SK-N-SH (cell line): ENCODE measurements at regions not wholly inside any gene's neighbourhood (a gene's known extent, or its start where the extent isn't known, plus 50 kb on each side); places are given as distances from the start of the nearest gene placed in this dataset.

ENCODE experiments used
- CTCF ChIA-PET: fragments of 300-600, 350-600 bp; formaldehyde crosslinking; extraction: SDS; loops from one replicate; lab custom pipeline; 2021; lab: Yijun Ruan, JAX
- POLR2A ChIA-PET: fragments of 350-600 bp; sonication (Branson Sonifier 250); formaldehyde crosslinking; extraction: SDS; loops from one replicate; lab custom pipeline; 2020; ENCODE audit warnings: antibody characterized with exemption, inconsistent platforms; lab: Yijun Ruan, JAX
- DNase-seq: peaks from one replicate; pipeline ENCODE4 v3.0.0; 2012
- H2AFZ ChIP-seq: fragments of 200-600 bp; sonication (generic); 2 replicates; pipeline ENCODE4 v1.8.1; 2016; ENCODE audit warnings: antibody characterized with exemption, mild to moderate bottlenecking, low read depth
- H3F3A ChIP-seq: fragments of 200-600 bp; sonication (generic); replicated peaks from 2 replicates; pipeline ENCODE3; 2016; ENCODE audit warnings: antibody characterized with exemption, mild to moderate bottlenecking; ENCODE audit not compliant: insufficient read depth
- H3K27ac ChIP-seq, 2 experiments: fragments of 200-500 bp in 1 of 2; fragments of 200-600 bp in 1 of 2; sonication (Bioruptor generic) in 1 of 2; sonication (generic), shearing (Covaris generic) in 1 of 2; 2 replicates each; pipeline versions ENCODE4 v1.5.1 to v1.6.1; 2014 to 2016; ENCODE audit warnings: low read depth in 2 of 2, inconsistent platforms in 1 of 2, low read length in 1 of 2, mild to moderate bottlenecking in 1 of 2, mixed read lengths in 1 of 2
- H3K27me3 ChIP-seq: fragments of 200-600 bp; sonication (generic), shearing (Covaris generic); 2 replicates; pipeline ENCODE4 v1.6.1; 2016; ENCODE audit warnings: mixed run types; ENCODE audit not compliant: insufficient read depth
- H3K36me3 ChIP-seq, 2 experiments: fragments of 200-500 bp in 1 of 2; fragments of 200-600 bp in 1 of 2; sonication (Bioruptor generic) in 1 of 2; sonication (generic) in 1 of 2; replicated peaks in 1 of 2; 2 replicates each; pipeline versions ENCODE3 to v1.5.1; 2014 to 2016; ENCODE audit warnings: low read length in 1 of 2, mild to moderate bottlenecking in 1 of 2; ENCODE audit not compliant: insufficient read depth in 2 of 2, control insufficient read depth in 1 of 2
- H3K4me1 ChIP-seq, 2 experiments: fragments of 200-500 bp in 1 of 2; fragments of 200-600 bp in 1 of 2; sonication (Bioruptor generic) in 1 of 2; sonication (generic), shearing (Covaris generic) in 1 of 2; 2 replicates each; pipeline versions ENCODE4 v1.5.1 to v1.6.1; 2014 to 2016; ENCODE audit warnings: low read depth in 1 of 2, low read length in 1 of 2, mixed run types in 1 of 2; ENCODE audit not compliant: insufficient read depth in 2 of 2, control insufficient read depth in 1 of 2
- H3K4me2 ChIP-seq: fragments of 200-600 bp; sonication (generic), shearing (Covaris generic); 2 replicates; pipeline ENCODE4 v1.6.1; 2017; ENCODE audit warnings: mixed run types
- H3K4me3 ChIP-seq, 2 experiments: fragments of 200-500 bp in 1 of 2; fragments of 200-600 bp in 1 of 2; sonication (Bioruptor generic) in 1 of 2; sonication (generic), shearing (Covaris generic) in 1 of 2; 2 replicates each; pipeline versions ENCODE4 v1.5.1 to v1.8.1; 2014 to 2016; ENCODE audit warnings: low read depth in 2 of 2, inconsistent platforms in 1 of 2, low read length in 1 of 2, mild to moderate bottlenecking in 1 of 2, mixed read lengths in 1 of 2, moderate library complexity in 1 of 2
- H3K79me2 ChIP-seq: fragments of 200-600 bp; sonication (generic); 2 replicates; pipeline ENCODE4 v1.8.1; 2017; ENCODE audit warnings: mild to moderate bottlenecking; ENCODE audit not compliant: insufficient read depth
- H3K9ac ChIP-seq: fragments of 200-600 bp; sonication (generic); 2 replicates; pipeline ENCODE4 v1.6.1; 2017; ENCODE audit warnings: mixed run types
- H3K9me2 ChIP-seq: fragments of 200-600 bp; sonication (generic); 2 replicates; pipeline ENCODE4 v1.6.1; 2017; ENCODE audit warnings: mixed run types
- H3K9me3 ChIP-seq: fragments of 200-600 bp; sonication (generic); 2 replicates; pipeline ENCODE4 v1.6.1; 2017; ENCODE audit warnings: mixed run types, mild to moderate bottlenecking, moderate library complexity
- H4K20me1 ChIP-seq: fragments of 200-600 bp; sonication (generic); 2 replicates; pipeline ENCODE4 v1.6.1; 2017; ENCODE audit warnings: mild to moderate bottlenecking, mixed run types; ENCODE audit not compliant: insufficient read depth
- ELF1 ChIP-seq: IDR thresholded peaks from 2 replicates; pipeline ENCODE4 v1.4.0; 2012
- EP300 ChIP-seq, 2 experiments: IDR thresholded peaks; 2 replicates each; pipeline versions ENCODE4 v1.4.0 to v1.6.1; 2012; ENCODE audit warnings: borderline replicate concordance in 1 of 2, low read depth in 1 of 2, low read length in 1 of 2
- FOSL2 ChIP-seq: IDR thresholded peaks from 2 replicates; pipeline ENCODE4 v1.4.0; 2012; ENCODE audit warnings: low read depth, mild to moderate bottlenecking, moderate library complexity, borderline replicate concordance
- FOXM1 ChIP-seq: IDR thresholded peaks from 2 replicates; pipeline ENCODE4 v1.4.0; 2012; ENCODE audit warnings: low read depth, mild to moderate bottlenecking
- GABPA ChIP-seq: IDR thresholded peaks from 2 replicates; pipeline ENCODE4 v1.4.0; 2012; ENCODE audit warnings: low read depth, mild to moderate bottlenecking
- GATA2 ChIP-seq: sonication (generic); formaldehyde crosslinking; IDR thresholded peaks from 2 replicates; pipeline ENCODE4 v1.5.0; 2020; ENCODE audit warnings: mild to moderate bottlenecking, missing genetic modification reagents
- IRF3 ChIP-seq: fragments of 150-350 bp; IDR thresholded peaks from 2 replicates; pipeline ENCODE4 v1.6.1; 2016; ENCODE audit warnings: mild to moderate bottlenecking, low read depth, low read length
- NFIC ChIP-seq: IDR thresholded peaks from 2 replicates; pipeline ENCODE4 v1.4.0; 2012; ENCODE audit warnings: borderline replicate concordance
- NRF1 ChIP-seq: IDR thresholded peaks from 2 replicates; pipeline ENCODE4 v1.6.1; 2012; ENCODE audit warnings: low read depth, mild to moderate bottlenecking, low read length
- POLR2AphosphoS5 ChIP-seq: IDR thresholded peaks from 2 replicates; pipeline ENCODE4 v1.6.1; 2012; ENCODE audit warnings: low read depth, low read length
- RAD21 ChIP-seq: IDR thresholded peaks from 2 replicates; pipeline ENCODE4 v1.6.1; 2012; ENCODE audit warnings: mild to moderate bottlenecking, low read length
- RFX5 ChIP-seq: IDR thresholded peaks from 2 replicates; pipeline ENCODE4 v1.6.1; 2012; ENCODE audit warnings: mild to moderate bottlenecking, improper control_type of control experiment, low read length
- SIN3A ChIP-seq: IDR thresholded peaks from 2 replicates; pipeline ENCODE4 v1.6.1; 2012; ENCODE audit warnings: low read depth, mild to moderate bottlenecking, low read length, moderate library complexity, borderline replicate concordance
- TAF1 ChIP-seq: IDR thresholded peaks from 2 replicates; pipeline ENCODE4 v1.6.1; 2012; ENCODE audit warnings: low read depth, mild to moderate bottlenecking, low read length, moderate library complexity, borderline replicate concordance
- TCF12 ChIP-seq: IDR thresholded peaks from 2 replicates; pipeline ENCODE4 v1.4.0; 2012
- TEAD4 ChIP-seq: IDR thresholded peaks from 2 replicates; pipeline ENCODE4 v1.4.0; 2012; ENCODE audit warnings: mild to moderate bottlenecking, borderline replicate concordance; ENCODE audit not compliant: insufficient read depth
- USF1 ChIP-seq: IDR thresholded peaks from 2 replicates; pipeline ENCODE4 v1.4.0; 2012; ENCODE audit warnings: low read depth, borderline replicate concordance
- USF2 ChIP-seq: fragments of 150-350 bp; IDR thresholded peaks from 2 replicates; pipeline ENCODE4 v1.6.1; 2017; ENCODE audit warnings: antibody characterized with exemption, low read length, low read depth, borderline replicate concordance
- WGBS: methylation state at CpG from one replicate; pipeline ENCODE4 v1.1.6; 2017; ENCODE audit warnings: low lambda C conversion rate; 5-methylcytosine and 5-hydroxymethylcytosine counted together
- TF ChIP-seq, protein P1 (sequence below): fragments of 200-600 bp; sonication (generic); IDR thresholded peaks from 2 replicates; pipeline ENCODE4 v1.6.1; 2017; ENCODE audit warnings: antibody characterized with exemption, mild to moderate bottlenecking, moderate library complexity

DNA sequence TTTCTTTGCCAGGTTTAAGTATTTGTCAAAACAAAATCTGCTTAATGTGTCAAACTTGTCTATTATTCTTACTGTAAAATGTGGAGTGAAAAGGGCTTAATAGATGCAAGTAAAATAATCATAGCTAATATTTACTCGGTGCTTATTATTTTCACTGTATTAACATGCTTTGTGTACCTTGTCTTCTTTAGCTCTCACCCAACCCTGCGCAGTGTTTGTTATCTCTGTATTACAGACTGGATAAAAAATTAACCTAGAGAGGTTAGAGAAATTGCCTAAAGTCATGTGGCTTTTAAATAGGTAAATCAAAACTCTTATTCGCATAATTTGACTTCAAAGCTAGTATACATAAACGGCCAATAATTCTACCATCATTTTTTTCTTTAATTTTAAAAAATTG, 1864.8 kb downstream of the MAT2B start:
- Histone ChIP-seq H3K4me3 (no peak overlapping the region), H4K20me1 (no peaks in the 10 kb centered on the region), H3K9me3 (no peaks in the 10 kb centered on the region), H3K79me2 (no peaks in the 10 kb centered on the region), H3K27me3 (no peaks in the 10 kb centered on the region)
- 66% methylated on average over 4 of the region's 4 CpGs for WGBS
- no peak for TF ChIP-seq POLR2AphosphoS5
- TF ChIP-seq FOSL2, result no peak
- TF ChIP-seq NRF1, result no peak
- no peak for TF ChIP-seq NFIC
- no peak for TF ChIP-seq TEAD4
- no peak for TF ChIP-seq TAF1
- TF ChIP-seq USF2, result no peak
- TF ChIP-seq, protein P1, sequence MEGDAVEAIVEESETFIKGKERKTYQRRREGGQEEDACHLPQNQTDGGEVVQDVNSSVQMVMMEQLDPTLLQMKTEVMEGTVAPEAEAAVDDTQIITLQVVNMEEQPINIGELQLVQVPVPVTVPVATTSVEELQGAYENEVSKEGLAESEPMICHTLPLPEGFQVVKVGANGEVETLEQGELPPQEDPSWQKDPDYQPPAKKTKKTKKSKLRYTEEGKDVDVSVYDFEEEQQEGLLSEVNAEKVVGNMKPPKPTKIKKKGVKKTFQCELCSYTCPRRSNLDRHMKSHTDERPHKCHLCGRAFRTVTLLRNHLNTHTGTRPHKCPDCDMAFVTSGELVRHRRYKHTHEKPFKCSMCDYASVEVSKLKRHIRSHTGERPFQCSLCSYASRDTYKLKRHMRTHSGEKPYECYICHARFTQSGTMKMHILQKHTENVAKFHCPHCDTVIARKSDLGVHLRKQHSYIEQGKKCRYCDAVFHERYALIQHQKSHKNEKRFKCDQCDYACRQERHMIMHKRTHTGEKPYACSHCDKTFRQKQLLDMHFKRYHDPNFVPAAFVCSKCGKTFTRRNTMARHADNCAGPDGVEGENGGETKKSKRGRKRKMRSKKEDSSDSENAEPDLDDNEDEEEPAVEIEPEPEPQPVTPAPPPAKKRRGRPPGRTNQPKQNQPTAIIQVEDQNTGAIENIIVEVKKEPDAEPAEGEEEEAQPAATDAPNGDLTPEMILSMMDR, result no peak
- no peak for TF ChIP-seq RAD21
- no peak for TF ChIP-seq TCF12
- no peak for TF ChIP-seq RFX5
- no peak for TF ChIP-seq SIN3A
- no peak for TF ChIP-seq IRF3
- TF ChIP-seq USF1, result no peak
- no peak for TF ChIP-seq EP300 (IDR thresholded peaks at IDR 0.05; ENCODE audit: borderline replicate concordance in 1 of 2, low read depth in 1 of 2, low read length in 1 of 2)
- no peak for TF ChIP-seq GATA2
- TF ChIP-seq FOXM1, result no peak
- no peak for TF ChIP-seq GABPA
- no peak for TF ChIP-seq ELF1
- TF ChIP-seq, all 33 proteins: peak for 0
- POLR2A ChIA-PET, result no interaction called here
- CTCF ChIA-PET, result no interaction called here
- Histone ChIP-seq H3K4me1 (no peaks in the 10 kb centered on the region), H3K9ac (no peak overlapping the region), H3K36me3 (no peaks in the 10 kb centered on the region), H3K9me2 (no peaks in the 10 kb centered on the region), H3K27ac (no peak overlapping the region), H2AFZ (no peak overlapping the region), H3F3A (no peaks in the 10 kb centered on the region), H3K4me2 (no peak overlapping the region)
- no peak for DNase-seq
